GM19025 (cell line): ENCODE measurements at regions not wholly inside any gene's neighbourhood (a gene's known extent, or its start where the extent isn't known, plus 50 kb on each side); places are given as distances from the start of the nearest gene placed in this dataset.
"Not testable (repeated sequence)": the region's sequence is repeated elsewhere in the genome, so short reads cannot be mapped to it uniquely, and the experiment has no call there.

ENCODE experiments used
- ATAC-seq: cut with Tn5 transposase; IDR thresholded peaks from one replicate; pipeline ENCODE4 v1.9.1; 2021; ENCODE audit warnings: mild to moderate bottlenecking, low read depth, moderate library complexity; ENCODE audit not compliant: unreplicated experiment

GRCh38 chr12:9543341-9543740, 64.4 kb downstream of the KLRB1 start:
- not testable (repeated sequence) for ATAC-seq

GRCh38 chr12:9542827-9543226, 64.9 kb downstream of the KLRB1 start:
- not testable (repeated sequence) for ATAC-seq

GRCh38 chr12:9515925-9516324, 91.8 kb downstream of the KLRB1 start:
- not testable (repeated sequence) for ATAC-seq

- ATAC-seq = not testable (repeated sequence)
Observed at GRCh38 chr12:9512695-9513094, 95.0 kb downstream of the KLRB1 start.

- ATAC-seq = not testable (repeated sequence)
Observed at GRCh38 chr12:9510392-9511011, 97.2 kb downstream of the KLRB1 start.

DNA sequence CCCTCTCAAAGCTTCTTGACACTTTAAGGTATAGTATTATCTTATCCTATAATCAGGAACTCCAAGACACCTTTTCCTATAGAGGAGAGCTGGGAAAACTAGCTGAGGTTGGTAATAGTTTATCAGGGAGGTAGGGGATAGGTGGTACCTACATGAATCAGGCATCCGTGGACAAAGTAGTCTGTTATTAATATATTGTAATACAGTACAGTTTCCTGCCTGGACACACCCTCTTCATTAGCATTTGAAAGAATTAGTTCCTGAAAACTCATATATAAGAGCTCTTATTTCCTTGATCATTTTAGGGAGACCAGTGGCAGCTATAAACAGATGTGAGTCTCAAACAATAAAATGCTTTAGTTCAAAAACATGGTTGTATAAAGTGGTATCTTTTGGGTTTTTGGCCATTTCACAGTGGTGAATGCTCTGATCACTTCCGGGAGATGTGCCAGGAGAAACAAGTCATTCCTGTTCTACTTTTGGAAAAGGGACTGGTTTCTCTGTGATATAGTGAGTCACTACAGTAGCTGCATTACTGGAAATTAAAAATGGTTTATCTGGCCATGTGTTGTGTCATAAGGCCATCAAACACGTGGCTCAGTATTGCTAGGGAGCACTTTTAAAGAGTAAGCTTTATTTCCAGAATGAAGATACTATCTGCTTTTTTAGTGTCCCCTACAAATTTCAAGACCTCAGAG, 98.1 kb downstream of the KLRB1 start:
- no peak for ATAC-seq

GRCh38 chr12:9506746-9507145, 101.0 kb downstream of the KLRB1 start:
- ATAC-seq = no peak

GRCh38 chr12:9503384-9503783, 104.3 kb downstream of the KLRB1 start:
- ATAC-seq = not testable (repeated sequence)

- not testable (repeated sequence) for ATAC-seq
Observed at GRCh38 chr12:9502845-9503244, 104.9 kb downstream of the KLRB1 start.

DNA sequence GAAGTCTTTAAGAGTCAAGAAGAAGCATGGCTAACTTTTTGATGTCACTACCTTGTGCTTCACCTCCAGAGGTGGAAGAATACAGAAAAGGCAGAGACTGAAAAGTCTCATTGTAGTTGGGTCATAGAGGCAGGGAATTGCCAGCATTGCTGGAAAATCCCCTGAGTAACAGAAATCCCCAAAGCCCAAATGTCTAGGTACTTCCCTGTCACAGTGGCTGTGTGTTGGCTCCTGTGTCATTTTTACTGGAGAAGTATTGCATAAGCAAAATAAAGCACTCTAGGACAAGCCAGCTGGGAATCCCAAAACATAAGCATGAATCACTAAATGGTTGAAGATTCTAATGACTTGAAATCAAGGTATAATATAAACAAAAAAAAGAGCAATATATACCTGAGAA, 114.4 kb downstream of the KLRB1 start:
- not testable (repeated sequence) for ATAC-seq

- not testable (repeated sequence) for ATAC-seq
Observed at GRCh38 chr12:9481289-9481688, 126.4 kb downstream of the KLRB1 start.

DNA sequence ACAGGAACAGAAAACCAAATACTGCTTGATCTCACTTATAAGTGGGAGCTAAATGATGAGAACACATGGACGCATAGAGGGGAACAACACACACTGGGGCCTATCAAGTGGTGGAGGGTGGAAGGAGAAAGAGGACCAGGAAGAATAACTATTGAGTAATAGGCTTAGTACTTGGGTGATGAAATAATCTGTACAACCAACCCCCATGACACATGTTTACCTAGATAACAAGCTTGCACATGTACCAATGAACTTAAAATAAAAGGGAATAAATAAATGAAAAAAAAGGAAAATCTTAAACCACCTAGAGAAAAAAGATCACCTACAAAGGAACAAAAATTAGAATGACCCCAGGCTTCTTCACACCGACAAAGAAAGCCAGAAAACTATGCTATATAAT, 133.5 kb downstream of the KLRB1 start:
- ATAC-seq = not testable (repeated sequence)

DNA sequence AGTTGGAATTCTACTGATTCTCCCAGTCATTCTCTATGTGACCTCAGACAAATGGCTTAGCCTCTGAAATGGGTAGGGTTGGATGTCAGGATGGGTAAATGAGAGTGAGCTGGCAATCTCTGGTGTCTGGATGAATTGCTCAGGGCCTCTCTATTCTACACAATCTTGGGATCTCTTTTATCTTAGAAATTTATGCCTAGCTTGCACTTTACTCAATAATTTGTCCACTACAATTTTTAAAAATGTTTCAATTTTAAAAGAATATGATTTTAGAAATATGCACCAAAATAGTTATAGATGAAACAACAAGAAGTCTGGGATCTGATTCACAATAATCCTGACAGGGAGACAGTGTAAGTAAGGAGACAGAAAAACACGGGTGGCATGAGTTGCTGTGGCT, 134.1 kb downstream of the KLRB1 start:
- ATAC-seq = not testable (repeated sequence)

DNA sequence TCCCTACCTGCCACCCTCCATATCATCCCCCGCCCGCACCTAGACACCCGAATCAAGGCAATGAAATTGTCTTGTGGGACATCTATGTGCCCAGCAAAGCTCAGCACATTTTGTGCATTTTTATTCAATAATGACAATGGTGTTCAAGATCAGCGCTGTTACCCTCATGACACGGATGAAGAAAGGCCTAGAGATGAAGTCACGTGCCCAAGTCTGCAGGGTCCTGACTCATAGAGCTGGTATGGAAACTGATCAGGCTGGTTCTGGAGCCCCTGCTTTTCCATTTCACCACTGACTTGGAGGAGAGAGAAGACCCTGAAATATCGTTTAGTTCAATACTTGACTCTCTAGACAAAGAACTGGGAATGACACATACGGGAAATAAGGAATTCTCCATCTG, 136.2 kb downstream of the KLRB1 start:
- not testable (repeated sequence) for ATAC-seq

DNA sequence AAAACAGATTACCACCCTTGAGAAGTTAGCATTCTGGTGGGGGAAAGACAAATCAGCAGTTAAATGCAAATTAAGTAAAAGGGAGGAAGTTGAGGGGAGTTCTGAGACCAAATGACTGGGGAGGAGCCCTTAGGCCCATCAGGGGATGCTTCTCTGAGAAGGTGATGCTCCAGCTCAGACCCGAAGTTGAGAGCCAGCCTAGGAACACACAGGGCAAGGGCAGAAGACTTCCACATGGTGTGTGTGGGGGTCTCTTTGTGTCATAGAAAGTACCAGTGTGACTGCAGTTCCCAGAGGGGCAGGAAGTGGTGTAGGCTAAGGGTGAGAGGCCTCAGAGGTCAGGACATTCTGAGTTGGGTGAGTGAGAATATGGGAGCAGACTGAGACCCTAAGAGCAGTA, 137.3 kb downstream of the KLRB1 start:
- not testable (repeated sequence) for ATAC-seq

GRCh38 chr12:9469956-9470355, 137.8 kb downstream of the KLRB1 start:
- ATAC-seq = not testable (repeated sequence)

DNA sequence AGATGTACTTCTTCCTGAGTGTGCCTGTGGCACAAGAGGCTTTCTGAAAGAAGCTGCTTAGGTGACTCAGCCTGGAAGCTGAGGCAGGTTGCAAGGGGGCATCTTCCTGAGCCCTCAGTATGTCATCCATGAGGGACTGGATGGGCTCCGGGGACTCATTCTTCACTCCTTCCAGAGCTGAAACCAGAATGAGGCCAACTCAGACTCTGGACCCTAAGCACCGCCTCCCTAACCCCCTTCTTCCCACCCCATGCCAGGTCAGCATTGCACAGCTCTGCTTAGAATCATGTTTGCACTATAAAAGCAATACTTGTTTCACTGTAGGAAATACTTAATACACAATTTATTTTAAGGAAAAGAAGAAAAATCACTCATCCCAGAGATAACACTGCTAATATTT, 138.3 kb downstream of the KLRB1 start:
- ATAC-seq = not testable (repeated sequence)

DNA sequence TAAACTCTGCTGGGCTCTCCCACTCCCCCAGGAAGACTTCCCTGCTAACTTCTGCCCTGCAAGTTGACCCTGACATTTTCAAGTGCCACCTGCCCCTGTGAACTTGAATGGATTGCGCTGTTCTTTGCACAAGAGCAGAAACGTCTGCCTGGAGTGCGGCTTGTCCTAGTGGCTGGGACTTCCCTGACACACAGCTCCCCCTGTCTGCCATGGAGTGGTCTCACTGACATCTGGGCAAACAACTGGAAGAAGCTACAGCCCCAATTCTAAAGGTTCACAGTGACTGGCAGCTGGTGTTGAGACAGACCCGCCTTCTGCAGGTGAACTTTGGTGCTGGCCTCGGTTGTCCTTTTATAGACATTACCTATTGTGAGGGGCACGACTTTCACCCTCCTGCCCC, 138.7 kb downstream of the KLRB1 start:
- ATAC-seq = not testable (repeated sequence)

DNA sequence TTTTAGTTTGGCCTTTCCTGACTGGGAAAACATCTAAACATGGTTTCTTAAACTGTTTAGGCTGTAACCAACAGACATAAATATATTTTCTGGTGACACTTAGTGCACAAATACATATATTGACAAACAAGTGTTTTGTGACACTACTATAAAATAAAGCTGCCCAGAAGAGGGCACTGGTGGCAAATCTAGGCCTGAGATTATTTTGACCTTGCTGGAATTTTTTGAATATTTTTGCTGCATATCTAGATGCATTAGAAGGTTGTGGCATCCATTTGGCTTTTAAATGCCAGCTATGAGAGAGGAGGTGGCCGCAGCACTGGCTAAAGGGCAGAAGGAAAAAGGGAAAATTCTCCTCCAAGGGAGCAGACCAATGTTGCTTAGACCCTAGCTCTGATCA, 139.6 kb downstream of the KLRB1 start:
- ATAC-seq = not testable (repeated sequence)

- ATAC-seq = no peak
Observed at GRCh38 chr12:9464408-9464807, 143.3 kb downstream of the KLRB1 start.

DNA sequence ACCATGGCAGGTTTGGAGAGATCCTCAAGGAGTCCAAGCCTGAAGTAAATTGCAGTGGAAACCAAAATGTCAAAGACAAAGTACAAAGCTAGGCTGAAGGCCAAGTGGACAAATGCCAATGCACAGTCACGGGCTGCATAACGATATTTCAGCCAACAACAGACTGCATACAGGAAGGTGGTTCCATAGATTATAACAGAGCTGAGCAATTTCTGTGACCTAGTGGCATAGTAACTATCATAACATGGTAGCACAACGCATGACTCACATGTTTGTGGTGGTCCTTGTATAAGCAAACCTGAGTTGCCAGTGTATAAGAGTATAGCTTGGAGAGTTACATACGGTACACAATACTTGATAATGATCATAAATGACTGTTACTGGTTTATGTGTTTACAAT, 152.2 kb downstream of the KLRB1 start:
- ATAC-seq = not testable (repeated sequence)

GRCh38 chr12:9454021-9454420, 153.7 kb downstream of the KLRB1 start:
- ATAC-seq = not testable (repeated sequence)
